HT1080 (cell line): ENCODE measurements at regions not wholly inside any gene's neighbourhood (a gene's known extent, or its start where the extent isn't known, plus 50 kb on each side); places are given as distances from the start of the nearest gene placed in this dataset.
"Not testable (repeated sequence)": the region's sequence is repeated elsewhere in the genome, so short reads cannot be mapped to it uniquely, and the experiment has no call there.

Experiments
- DNase-seq: peaks from one replicate; pipeline ENCODE4 v3.0.0-alpha.2; 2015; ENCODE audit warnings: low read depth

- peak; percentile 43 for DNase-seq
These were observed 1066.0 kb upstream of the CELF2 start for GRCh38 chr10:9951481-9952257.

- peak; percentile 25 for DNase-seq
These were observed 1060.3 kb upstream of the CELF2 start for GRCh38 chr10:9957351-9957750.

GRCh38 chr10:9957876-9958275 is 1059.8 kb upstream of the CELF2 start:
- not testable (repeated sequence) for DNase-seq

GRCh38 chr10:9965341-9965740 is 1052.3 kb upstream of the CELF2 start:
- no peak for DNase-seq

- no peak for DNase-seq
These were observed 1030.9 kb upstream of the CELF2 start for GRCh38 chr10:9986786-9987185.

- DNase-seq: no peak
These were observed 1030.5 kb upstream of the CELF2 start for GRCh38 chr10:9987197-9987596.

GRCh38 chr10:9992661-9993060 is 1025.0 kb upstream of the CELF2 start:
- no peak for DNase-seq

GRCh38 chr10:9994131-9994530 is 1023.5 kb upstream of the CELF2 start:
- no peak for DNase-seq

- no peak for DNase-seq
These were observed 1018.0 kb upstream of the CELF2 start for GRCh38 chr10:9999627-10000026.

- DNase-seq: peak; percentile 54
These were observed 1009.7 kb upstream of the CELF2 start for GRCh38 chr10:10007957-10008356.

GRCh38 chr10:10010397-10010796 is 1007.3 kb upstream of the CELF2 start:
- no peak for DNase-seq

- DNase-seq: peak; percentile 11
These were observed 1002.8 kb upstream of the CELF2 start for GRCh38 chr10:10014846-10015245.

GRCh38 chr10:10017716-10018115 is 1000.0 kb upstream of the CELF2 start:
- no peak for DNase-seq

- DNase-seq: peak; percentile 28
These were observed 996.7 kb upstream of the CELF2 start for GRCh38 chr10:10020945-10021344.

- no peak for DNase-seq
These were observed 984.7 kb upstream of the CELF2 start for GRCh38 chr10:10032991-10033390.

GRCh38 chr10:10038348-10038747 is 979.3 kb upstream of the CELF2 start:
- DNase-seq: no peak

- DNase-seq: no peak
These were observed 978.1 kb upstream of the CELF2 start for GRCh38 chr10:10039595-10039994.

- DNase-seq: no peak
These were observed 974.6 kb upstream of the CELF2 start for GRCh38 chr10:10043083-10043482.

- DNase-seq: no peak
These were observed 972.5 kb upstream of the CELF2 start for GRCh38 chr10:10044922-10045764.

GRCh38 chr10:10045765-10046028 is 972.0 kb upstream of the CELF2 start:
- peak; percentile 42 for DNase-seq

- no peak for DNase-seq
These were observed 970.2 kb upstream of the CELF2 start for GRCh38 chr10:10047426-10047825.

- DNase-seq: no peak
These were observed 964.6 kb upstream of the CELF2 start for GRCh38 chr10:10053051-10053450.

- no peak for DNase-seq
These were observed 963.2 kb upstream of the CELF2 start for GRCh38 chr10:10054466-10054865.
